ENCODE measurements at regions not wholly inside any gene's neighbourhood (a gene's known extent, or its start where the extent isn't known, plus 50 kb on each side); places are given as distances from the start of the nearest gene placed in this dataset.

DNA sequence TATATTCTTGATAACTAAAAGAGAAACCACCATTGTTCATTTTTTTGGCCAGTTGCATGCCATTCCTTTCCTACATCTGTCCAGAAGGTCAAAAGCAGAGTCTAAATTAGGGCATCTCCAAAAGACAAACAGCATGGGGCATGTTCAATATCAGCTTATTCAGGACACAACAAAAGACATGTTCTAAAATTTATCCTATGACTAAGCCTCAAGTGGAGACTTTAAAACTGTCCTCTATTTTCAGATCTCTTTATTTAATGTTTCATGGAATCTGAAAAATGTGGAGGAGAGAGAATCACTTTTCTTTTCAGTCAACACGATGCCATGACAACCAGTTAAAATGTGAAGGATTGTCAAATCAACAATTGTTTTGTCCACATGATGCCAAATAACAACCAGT is 303.4 kb upstream of the PRMT6 start:
- H3K4me2 ChIP-seq (ENCODE audit: low read depth, low read length, poor library complexity, severe bottlenecking): no peak overlapping the region
- no peaks in the 10 kb centered on the region for H3K9me3 ChIP-seq (ENCODE audit: insufficient read depth, low read depth, low read length)
- H4K20me1 ChIP-seq (ENCODE audit: insufficient read depth, low read length, poor library complexity, severe bottlenecking): no peaks in the 10 kb centered on the region
- H3K9ac ChIP-seq (ENCODE audit: low read depth, low read length, poor library complexity, severe bottlenecking): no peak overlapping the region
- no peak overlapping the region for H2AFZ ChIP-seq (ENCODE audit: low read length)
- TF ChIP-seq, protein P1, sequence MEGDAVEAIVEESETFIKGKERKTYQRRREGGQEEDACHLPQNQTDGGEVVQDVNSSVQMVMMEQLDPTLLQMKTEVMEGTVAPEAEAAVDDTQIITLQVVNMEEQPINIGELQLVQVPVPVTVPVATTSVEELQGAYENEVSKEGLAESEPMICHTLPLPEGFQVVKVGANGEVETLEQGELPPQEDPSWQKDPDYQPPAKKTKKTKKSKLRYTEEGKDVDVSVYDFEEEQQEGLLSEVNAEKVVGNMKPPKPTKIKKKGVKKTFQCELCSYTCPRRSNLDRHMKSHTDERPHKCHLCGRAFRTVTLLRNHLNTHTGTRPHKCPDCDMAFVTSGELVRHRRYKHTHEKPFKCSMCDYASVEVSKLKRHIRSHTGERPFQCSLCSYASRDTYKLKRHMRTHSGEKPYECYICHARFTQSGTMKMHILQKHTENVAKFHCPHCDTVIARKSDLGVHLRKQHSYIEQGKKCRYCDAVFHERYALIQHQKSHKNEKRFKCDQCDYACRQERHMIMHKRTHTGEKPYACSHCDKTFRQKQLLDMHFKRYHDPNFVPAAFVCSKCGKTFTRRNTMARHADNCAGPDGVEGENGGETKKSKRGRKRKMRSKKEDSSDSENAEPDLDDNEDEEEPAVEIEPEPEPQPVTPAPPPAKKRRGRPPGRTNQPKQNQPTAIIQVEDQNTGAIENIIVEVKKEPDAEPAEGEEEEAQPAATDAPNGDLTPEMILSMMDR (conservative IDR thresholded peaks at IDR 0.05; ENCODE audit: low read length): no peak
- no peak for TF ChIP-seq EZH2phosphoT487 (IDR thresholded peaks at IDR 0.05; ENCODE audit: borderline replicate concordance)
- no peaks in the 10 kb centered on the region for H3K36me3 ChIP-seq (ENCODE audit: insufficient read depth, low read length)
- H3K9me2 ChIP-seq (replicated peaks; ENCODE audit: low read depth, low read length): no peaks in the 10 kb centered on the region
- no peaks in the 10 kb centered on the region for H3F3A ChIP-seq (ENCODE audit: low read depth)
- no peaks in the 10 kb centered on the region for H3K79me2 ChIP-seq (ENCODE audit: insufficient read depth, low read length)
- no peaks in the 10 kb centered on the region for H3K4me1 ChIP-seq (ENCODE audit: insufficient read depth, low read length, poor library complexity, severe bottlenecking)
- no peak overlapping the region for H3K4me3 ChIP-seq (ENCODE audit: low read length, poor library complexity, severe bottlenecking)
- no peaks in the 10 kb centered on the region for H3K27me3 ChIP-seq (ENCODE audit: insufficient read depth, low read length, poor library complexity, severe bottlenecking)

DNA sequence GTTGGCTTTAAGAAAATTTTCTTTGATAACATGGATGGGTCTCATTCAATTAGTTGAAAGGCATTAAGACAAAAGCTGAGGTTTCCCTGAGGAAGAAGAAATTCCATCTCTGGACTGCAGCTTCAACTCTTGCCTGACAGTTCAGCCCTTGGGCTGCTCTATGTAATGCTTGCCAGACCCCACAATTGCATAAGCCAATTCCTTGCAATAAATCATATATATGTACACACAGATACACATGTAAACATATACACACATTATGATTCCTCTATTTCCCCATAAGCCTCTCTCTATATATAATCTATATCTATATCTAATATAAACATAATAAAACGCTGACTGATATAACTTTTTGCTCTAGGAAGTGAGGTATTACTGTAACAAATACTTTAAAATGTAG is 301.5 kb upstream of the PRMT6 start:
- Histone ChIP-seq H2AFZ (ENCODE audit: low read length) (no peak overlapping the region), H3K9me2 (replicated peaks; ENCODE audit: low read depth, low read length) (no peaks in the 10 kb centered on the region), H3K4me2 (ENCODE audit: low read depth, low read length, poor library complexity, severe bottlenecking) (no peak overlapping the region), H3K4me1 (ENCODE audit: insufficient read depth, low read length, poor library complexity, severe bottlenecking) (no peaks in the 10 kb centered on the region), H3K9me3 (ENCODE audit: insufficient read depth, low read depth, low read length) (no peaks in the 10 kb centered on the region), H3F3A (ENCODE audit: low read depth) (no peaks in the 10 kb centered on the region), H4K20me1 (ENCODE audit: insufficient read depth, low read length, poor library complexity, severe bottlenecking) (no peaks in the 10 kb centered on the region), H3K4me3 (ENCODE audit: low read length, poor library complexity, severe bottlenecking) (no peak overlapping the region), H3K79me2 (ENCODE audit: insufficient read depth, low read length) (no peaks in the 10 kb centered on the region), H3K27me3 (ENCODE audit: insufficient read depth, low read length, poor library complexity, severe bottlenecking) (no peaks in the 10 kb centered on the region), H3K36me3 (ENCODE audit: insufficient read depth, low read length) (no peaks in the 10 kb centered on the region), H3K9ac (ENCODE audit: low read depth, low read length, poor library complexity, severe bottlenecking) (no peak overlapping the region)
- TF ChIP-seq EZH2phosphoT487 (IDR thresholded peaks at IDR 0.05; ENCODE audit: borderline replicate concordance): no peak
- TF ChIP-seq, protein P1 (conservative IDR thresholded peaks at IDR 0.05; ENCODE audit: low read length): no peak

DNA sequence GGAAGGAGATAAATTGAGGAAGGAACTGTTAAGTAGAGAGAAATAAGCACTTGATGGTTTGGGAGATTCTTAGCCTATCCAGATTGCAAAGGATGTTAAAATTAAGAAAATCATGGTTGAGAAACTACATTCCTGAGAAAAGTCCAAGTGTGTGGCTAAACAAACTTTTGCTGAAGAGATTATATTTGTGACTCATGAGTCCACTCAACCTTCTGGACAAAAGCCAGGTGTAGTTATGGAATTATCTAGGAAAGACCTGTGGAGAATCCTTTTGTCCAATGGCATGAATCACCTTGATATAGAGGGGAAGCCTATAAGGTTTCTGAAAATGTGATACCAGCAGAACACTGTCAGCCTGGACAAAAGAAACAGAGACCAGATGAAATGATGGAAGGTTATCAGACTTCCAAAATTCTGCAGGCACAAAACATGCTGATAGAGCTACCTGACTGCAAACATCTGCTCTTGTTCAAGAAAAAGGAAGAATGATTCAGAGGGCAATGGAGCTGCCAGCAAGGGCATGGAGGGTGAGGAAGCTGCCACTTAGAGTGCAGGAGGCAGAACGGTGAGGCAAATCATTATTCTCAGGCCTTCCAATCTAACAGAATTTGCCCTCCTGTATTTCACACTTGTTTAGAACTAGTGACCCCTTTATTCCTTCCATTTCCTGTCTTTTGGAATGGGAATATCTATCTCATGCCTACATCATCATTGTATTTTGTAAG is 300.6 kb upstream of the PRMT6 start:
- no peak overlapping the region for H3K9ac ChIP-seq (ENCODE audit: low read depth, low read length, poor library complexity, severe bottlenecking)
- H3K27me3 ChIP-seq (ENCODE audit: insufficient read depth, low read length, poor library complexity, severe bottlenecking): no peaks in the 10 kb centered on the region
- H2AFZ ChIP-seq (ENCODE audit: low read length): no peak overlapping the region
- H3K4me3 ChIP-seq (ENCODE audit: low read length, poor library complexity, severe bottlenecking): no peak overlapping the region
- no peaks in the 10 kb centered on the region for H3K36me3 ChIP-seq (ENCODE audit: insufficient read depth, low read length)
- no peaks in the 10 kb centered on the region for H3F3A ChIP-seq (ENCODE audit: low read depth)
- H3K4me1 ChIP-seq (ENCODE audit: insufficient read depth, low read length, poor library complexity, severe bottlenecking): no peaks in the 10 kb centered on the region
- no peaks in the 10 kb centered on the region for H3K9me3 ChIP-seq (ENCODE audit: insufficient read depth, low read depth, low read length)
- H3K79me2 ChIP-seq (ENCODE audit: insufficient read depth, low read length): no peaks in the 10 kb centered on the region
- H3K4me2 ChIP-seq (ENCODE audit: low read depth, low read length, poor library complexity, severe bottlenecking): no peak overlapping the region
- no peak for TF ChIP-seq EZH2phosphoT487 (IDR thresholded peaks at IDR 0.05; ENCODE audit: borderline replicate concordance)
- TF ChIP-seq, protein P1 (conservative IDR thresholded peaks at IDR 0.05; ENCODE audit: low read length): no peak
- H4K20me1 ChIP-seq (ENCODE audit: insufficient read depth, low read length, poor library complexity, severe bottlenecking): no peaks in the 10 kb centered on the region
- no peaks in the 10 kb centered on the region for H3K9me2 ChIP-seq (replicated peaks; ENCODE audit: low read depth, low read length)
